PC-9 (cell line): ENCODE measurements at regions not wholly inside any gene's neighbourhood (a gene's known extent, or its start where the extent isn't known, plus 50 kb on each side); places are given as distances from the start of the nearest gene placed in this dataset.
"Not testable (repeated sequence)": the region's sequence is repeated elsewhere in the genome, so short reads cannot be mapped to it uniquely, and the experiment has no call there.

Source experiments
- CTCF ChIP-seq: fragments of 200-600 bp; sonication (generic); conservative IDR thresholded peaks from 2 replicates; pipeline ENCODE4 v1.6.1; 2017; ENCODE audit warnings: mixed run types, antibody characterized with exemption, mild to moderate bottlenecking, moderate library complexity
- EZH2 ChIP-seq: fragments of 200-600 bp; sonication (generic); IDR thresholded peaks from 2 replicates; pipeline ENCODE4 v1.8.0; 2017; ENCODE audit warnings: antibody characterized with exemption, low read depth

DNA sequence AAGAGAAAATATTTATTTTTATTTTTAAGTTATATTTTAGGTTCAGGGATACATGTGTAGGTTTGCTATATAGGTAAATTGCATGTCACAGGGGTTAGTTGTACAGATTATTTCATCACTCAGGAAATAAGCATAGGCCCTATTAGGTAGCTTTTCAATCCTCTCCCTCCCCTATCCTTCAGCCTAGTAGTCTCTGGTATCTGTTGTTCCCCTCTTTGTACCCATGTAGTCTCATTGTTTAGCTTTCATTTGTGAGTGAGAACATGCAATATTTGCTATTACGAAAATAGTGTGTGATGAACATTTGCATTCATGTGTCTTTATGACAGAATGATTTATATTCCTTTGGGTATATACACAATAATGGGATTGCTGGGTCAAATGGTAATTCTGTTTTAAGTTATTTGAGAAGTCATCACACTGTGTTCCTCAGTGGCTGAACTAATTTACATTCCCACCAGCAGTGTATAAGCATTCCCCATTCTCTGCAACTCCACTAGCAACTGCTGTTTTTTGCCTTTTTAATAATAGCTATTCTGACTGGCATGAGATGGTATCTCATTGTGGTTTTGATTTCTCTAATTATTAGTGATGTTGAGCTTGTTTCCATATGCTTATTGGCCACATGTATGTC is 863.3 kb downstream of the TTLL7 start:
- TF ChIP-seq CTCF, EZH2: not testable (repeated sequence)
